ENCODE measurements at regions not wholly inside any gene's neighbourhood (a gene's known extent, or its start where the extent isn't known, plus 50 kb on each side); places are given as distances from the start of the nearest gene placed in this dataset.

- no peaks in the 10 kb centered on the region for H3K9me2 ChIP-seq (ENCODE audit: insufficient read depth)
- no peak overlapping the region for H2AFZ ChIP-seq
- intact Hi-C loops (cut with micrococcal nuclease; ENCODE audit: unreplicated experiment): no loop called here
- H3K4me3 ChIP-seq: no peak overlapping the region
- no peaks in the 10 kb centered on the region for H4K20me1 ChIP-seq (ENCODE audit: insufficient read depth)
- no peaks in the 10 kb centered on the region for H3F3A ChIP-seq (ENCODE audit: insufficient read depth, low read depth)
- no peak overlapping the region for H3K4me2 ChIP-seq
- TF ChIP-seq EZH2 (IDR thresholded peaks at IDR 0.05; ENCODE audit: low read depth): no peak
- TF ChIP-seq, protein P1, sequence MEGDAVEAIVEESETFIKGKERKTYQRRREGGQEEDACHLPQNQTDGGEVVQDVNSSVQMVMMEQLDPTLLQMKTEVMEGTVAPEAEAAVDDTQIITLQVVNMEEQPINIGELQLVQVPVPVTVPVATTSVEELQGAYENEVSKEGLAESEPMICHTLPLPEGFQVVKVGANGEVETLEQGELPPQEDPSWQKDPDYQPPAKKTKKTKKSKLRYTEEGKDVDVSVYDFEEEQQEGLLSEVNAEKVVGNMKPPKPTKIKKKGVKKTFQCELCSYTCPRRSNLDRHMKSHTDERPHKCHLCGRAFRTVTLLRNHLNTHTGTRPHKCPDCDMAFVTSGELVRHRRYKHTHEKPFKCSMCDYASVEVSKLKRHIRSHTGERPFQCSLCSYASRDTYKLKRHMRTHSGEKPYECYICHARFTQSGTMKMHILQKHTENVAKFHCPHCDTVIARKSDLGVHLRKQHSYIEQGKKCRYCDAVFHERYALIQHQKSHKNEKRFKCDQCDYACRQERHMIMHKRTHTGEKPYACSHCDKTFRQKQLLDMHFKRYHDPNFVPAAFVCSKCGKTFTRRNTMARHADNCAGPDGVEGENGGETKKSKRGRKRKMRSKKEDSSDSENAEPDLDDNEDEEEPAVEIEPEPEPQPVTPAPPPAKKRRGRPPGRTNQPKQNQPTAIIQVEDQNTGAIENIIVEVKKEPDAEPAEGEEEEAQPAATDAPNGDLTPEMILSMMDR (conservative IDR thresholded peaks at IDR 0.05): no peak
- H3K79me2 ChIP-seq (ENCODE audit: low read depth): no peaks in the 10 kb centered on the region
- no peaks in the 10 kb centered on the region for H3K36me3 ChIP-seq (ENCODE audit: low read depth)
- H3K4me1 ChIP-seq (replicated peaks; ENCODE audit: insufficient read depth): no peaks in the 10 kb centered on the region
- H3K27ac ChIP-seq: no peak overlapping the region
- no peaks in the 10 kb centered on the region for H3K9me3 ChIP-seq (ENCODE audit: insufficient read depth, low read depth)
- no peak for DNase-seq
- ChIA-PET POLR2A (ENCODE audit: unreplicated experiment) (no interaction called here), CTCF (no interaction called here)
- no TSS peak for BruUV-seq (replicated peaks)
- no peaks in the 10 kb centered on the region for H3K27me3 ChIP-seq (ENCODE audit: insufficient read depth, low read depth)
These were observed 550.4 kb downstream of the EBF1 start for GRCh38 chr5:158549311-158549710.

- Histone ChIP-seq H3K4me1 (replicated peaks; ENCODE audit: insufficient read depth) (no peaks in the 10 kb centered on the region), H3K36me3 (ENCODE audit: low read depth) (no peaks in the 10 kb centered on the region), H3K79me2 (ENCODE audit: low read depth) (no peaks in the 10 kb centered on the region), H3K27me3 (ENCODE audit: insufficient read depth, low read depth) (no peaks in the 10 kb centered on the region), H2AFZ (no peak overlapping the region), H3K27ac (no peak overlapping the region), H3K9me2 (ENCODE audit: insufficient read depth) (no peaks in the 10 kb centered on the region), H3F3A (ENCODE audit: insufficient read depth, low read depth) (no peaks in the 10 kb centered on the region), H4K20me1 (ENCODE audit: insufficient read depth) (no peaks in the 10 kb centered on the region), H3K4me2 (no peak overlapping the region), H3K4me3 (no peak overlapping the region), H3K9me3 (ENCODE audit: insufficient read depth, low read depth) (no peaks in the 10 kb centered on the region)
- no peak for DNase-seq
- ChIA-PET CTCF (no interaction called here), POLR2A (ENCODE audit: unreplicated experiment) (no interaction called here)
- TF ChIP-seq, protein P1 (conservative IDR thresholded peaks at IDR 0.05): no peak
- no peak for TF ChIP-seq EZH2 (IDR thresholded peaks at IDR 0.05; ENCODE audit: low read depth)
- intact Hi-C loops (cut with micrococcal nuclease; ENCODE audit: unreplicated experiment): no loop called here
- no TSS peak for BruUV-seq (replicated peaks)
These were observed 553.0 kb downstream of the EBF1 start for GRCh38 chr5:158546748-158547147.

DNA sequence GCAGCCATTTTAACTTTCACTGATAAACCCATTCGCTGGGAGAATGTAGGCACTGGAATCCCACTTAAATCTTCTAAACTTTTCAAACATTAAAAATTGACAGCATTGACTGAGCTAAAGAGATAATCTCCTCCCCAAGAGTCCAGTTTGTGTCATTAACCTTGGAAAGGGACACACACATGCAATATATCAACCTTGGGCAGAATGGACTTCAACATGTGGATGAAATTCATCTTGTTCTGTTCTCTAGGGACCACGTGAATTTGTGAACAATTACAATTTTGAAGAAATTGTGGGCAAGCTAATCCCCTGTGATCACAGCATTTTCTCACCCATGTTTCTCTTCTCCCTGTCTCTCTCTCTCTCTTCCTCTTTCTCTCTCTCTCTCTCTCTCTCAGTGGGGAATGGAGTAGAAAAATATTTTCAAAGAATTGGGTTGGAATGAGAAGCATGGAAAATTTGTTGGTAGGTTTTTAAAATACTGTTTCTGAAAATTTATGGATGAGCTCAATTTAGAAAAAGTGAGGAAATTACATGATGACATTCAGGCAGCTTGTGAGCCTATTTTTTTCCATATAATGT lies 553.7 kb downstream of the EBF1 start:
- Histone ChIP-seq H2AFZ (no peak overlapping the region), H4K20me1 (ENCODE audit: insufficient read depth) (no peaks in the 10 kb centered on the region), H3K9me2 (ENCODE audit: insufficient read depth) (no peaks in the 10 kb centered on the region), H3K79me2 (ENCODE audit: low read depth) (no peaks in the 10 kb centered on the region), H3K36me3 (ENCODE audit: low read depth) (no peaks in the 10 kb centered on the region), H3K9me3 (ENCODE audit: insufficient read depth, low read depth) (no peaks in the 10 kb centered on the region), H3K27me3 (ENCODE audit: insufficient read depth, low read depth) (no peaks in the 10 kb centered on the region), H3K4me3 (no peak overlapping the region), H3K27ac (no peak overlapping the region), H3F3A (ENCODE audit: insufficient read depth, low read depth) (no peaks in the 10 kb centered on the region), H3K4me1 (replicated peaks; ENCODE audit: insufficient read depth) (no peaks in the 10 kb centered on the region), H3K4me2 (no peak overlapping the region)
- no peak for DNase-seq
- TF ChIP-seq, protein P1 (conservative IDR thresholded peaks at IDR 0.05): no peak
- no peak for TF ChIP-seq EZH2 (IDR thresholded peaks at IDR 0.05; ENCODE audit: low read depth)
- intact Hi-C loops (cut with micrococcal nuclease; ENCODE audit: unreplicated experiment): no loop called here
- CTCF ChIA-PET: no interaction called here
- BruUV-seq (replicated peaks): no TSS peak
- POLR2A ChIA-PET (ENCODE audit: unreplicated experiment): no interaction called here
